Loucy (cell line): ENCODE measurements at regions not wholly inside any gene's neighbourhood (a gene's known extent, or its start where the extent isn't known, plus 50 kb on each side); places are given as distances from the start of the nearest gene placed in this dataset.

Experiments used
- H2AFZ ChIP-seq: fragments of 200-600 bp; sonication (generic); 2 replicates; pipeline ENCODE4 v1.6.0; 2016; ENCODE audit warnings: antibody characterized with exemption, mild to moderate bottlenecking, low read length, moderate library complexity
- H3F3A ChIP-seq: fragments of 200-600 bp; 2 replicates; pipeline ENCODE4 v1.6.0; 2016; ENCODE audit warnings: antibody characterized with exemption, low read depth, mild to moderate bottlenecking
- H3K27me3 ChIP-seq: fragments of 200-600 bp; sonication (generic); 2 replicates; pipeline ENCODE4 v1.6.1; 2014; ENCODE audit warnings: low read length, mild to moderate bottlenecking; ENCODE audit not compliant: insufficient read depth, poor library complexity, severe bottlenecking
- H3K36me3 ChIP-seq: fragments of 200-600 bp; sonication (generic); 2 replicates; pipeline ENCODE4 v1.6.1; 2016; ENCODE audit warnings: low read length; ENCODE audit not compliant: insufficient read depth
- H3K4me1 ChIP-seq: fragments of 200-600 bp; sonication (generic); 2 replicates; pipeline ENCODE4 v1.5.1; 2014; ENCODE audit warnings: low read length, mild to moderate bottlenecking; ENCODE audit not compliant: insufficient read depth, poor library complexity, severe bottlenecking
- H3K4me2 ChIP-seq: fragments of 200-600 bp; sonication (generic); 2 replicates; pipeline ENCODE4 v1.6.0; 2014; ENCODE audit warnings: antibody characterized with exemption, low read length, low read depth, mild to moderate bottlenecking; ENCODE audit not compliant: poor library complexity, severe bottlenecking
- H3K4me3 ChIP-seq: fragments of 200-600 bp; sonication (generic); 2 replicates; pipeline ENCODE4 v1.5.1; 2014; ENCODE audit warnings: low read length, mild to moderate bottlenecking, mixed read lengths; ENCODE audit not compliant: poor library complexity, severe bottlenecking
- H3K79me2 ChIP-seq: fragments of 200-600 bp; sonication (generic); 2 replicates; pipeline ENCODE4 v1.6.1; 2014; ENCODE audit warnings: low read length; ENCODE audit not compliant: insufficient read depth
- H3K9ac ChIP-seq: fragments of 200-600 bp; sonication (generic); 2 replicates; pipeline ENCODE4 v1.6.0; 2014; ENCODE audit warnings: mild to moderate bottlenecking, low read depth, low read length, moderate library complexity; ENCODE audit not compliant: poor library complexity, severe bottlenecking
- H3K9me2 ChIP-seq: fragments of 200-600 bp; sonication (generic); replicated peaks from 2 replicates; pipeline ENCODE4 v1.6.1; 2016; ENCODE audit warnings: low read depth, low read length, mixed read lengths
- H3K9me3 ChIP-seq: fragments of 200-600 bp; sonication (generic); 2 replicates; pipeline ENCODE4 v1.6.1; 2014; ENCODE audit warnings: mild to moderate bottlenecking, antibody characterized with exemption, low read length, low read depth; ENCODE audit not compliant: insufficient read depth
- H4K20me1 ChIP-seq: fragments of 200-600 bp; sonication (generic); 2 replicates; pipeline ENCODE4 v1.6.0; 2014; ENCODE audit warnings: antibody characterized with exemption, low read length, mild to moderate bottlenecking; ENCODE audit not compliant: insufficient read depth, poor library complexity, severe bottlenecking
- EZH2phosphoT487 ChIP-seq: fragments of 200-600 bp; IDR thresholded peaks from 2 replicates; pipeline ENCODE4 v1.6.1; 2018; ENCODE audit warnings: antibody characterized with exemption, mild to moderate bottlenecking, moderate library complexity, borderline replicate concordance
- TF ChIP-seq, protein P1 (sequence below): fragments of 200-600 bp; sonication (generic); conservative IDR thresholded peaks from 2 replicates; pipeline ENCODE4 v1.5.1; 2014; ENCODE audit warnings: mild to moderate bottlenecking, antibody characterized with exemption, low read length

GRCh38 chr10:16386855-16387254 lies 50.0 kb upstream of the PTER start:
- Histone ChIP-seq H3K9ac (no peak overlapping the region), H3K27me3 (no peaks in the 10 kb centered on the region), H3K79me2 (no peaks in the 10 kb centered on the region), H3K4me1 (no peaks in the 10 kb centered on the region), H3K36me3 (no peaks in the 10 kb centered on the region), H3K4me3 (no peak overlapping the region), H2AFZ (no peak overlapping the region), H3F3A (no peaks in the 10 kb centered on the region), H3K4me2 (no peak overlapping the region), H3K9me3 (no peaks in the 10 kb centered on the region), H4K20me1 (no peaks in the 10 kb centered on the region), H3K9me2 (no peaks in the 10 kb centered on the region)
- TF ChIP-seq, protein P1, sequence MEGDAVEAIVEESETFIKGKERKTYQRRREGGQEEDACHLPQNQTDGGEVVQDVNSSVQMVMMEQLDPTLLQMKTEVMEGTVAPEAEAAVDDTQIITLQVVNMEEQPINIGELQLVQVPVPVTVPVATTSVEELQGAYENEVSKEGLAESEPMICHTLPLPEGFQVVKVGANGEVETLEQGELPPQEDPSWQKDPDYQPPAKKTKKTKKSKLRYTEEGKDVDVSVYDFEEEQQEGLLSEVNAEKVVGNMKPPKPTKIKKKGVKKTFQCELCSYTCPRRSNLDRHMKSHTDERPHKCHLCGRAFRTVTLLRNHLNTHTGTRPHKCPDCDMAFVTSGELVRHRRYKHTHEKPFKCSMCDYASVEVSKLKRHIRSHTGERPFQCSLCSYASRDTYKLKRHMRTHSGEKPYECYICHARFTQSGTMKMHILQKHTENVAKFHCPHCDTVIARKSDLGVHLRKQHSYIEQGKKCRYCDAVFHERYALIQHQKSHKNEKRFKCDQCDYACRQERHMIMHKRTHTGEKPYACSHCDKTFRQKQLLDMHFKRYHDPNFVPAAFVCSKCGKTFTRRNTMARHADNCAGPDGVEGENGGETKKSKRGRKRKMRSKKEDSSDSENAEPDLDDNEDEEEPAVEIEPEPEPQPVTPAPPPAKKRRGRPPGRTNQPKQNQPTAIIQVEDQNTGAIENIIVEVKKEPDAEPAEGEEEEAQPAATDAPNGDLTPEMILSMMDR: no peak
- no peak for TF ChIP-seq EZH2phosphoT487
